Right lobe of liver (tissue), 6 donors: ENCODE measurements at regions not wholly inside any gene's neighbourhood (a gene's known extent, or its start where the extent isn't known, plus 50 kb on each side); places are given as distances from the start of the nearest gene placed in this dataset.

Experiments used
- ATAC-seq, 4 donors: fragments of 200-7000 bp; cut with Tn5 transposase; one replicate each; pipeline ENCODE4 v1.9.1; 2020; ENCODE audit warnings: mild to moderate bottlenecking in 4 of 4, moderate library complexity in 4 of 4
- DNase-seq, 3 donors: peaks; one replicate each; pipeline ENCODE4 v3.0.0-alpha.2; 2020
- H3K27ac ChIP-seq, 3 donors: fragments of 200-600 bp; one replicate each; pipeline ENCODE4 v1.8.0; 2022
- H3K27me3 ChIP-seq, 2 donors: fragments of 200-600 bp; one replicate each; pipeline ENCODE4 v1.8.0; 2022
- H3K36me3 ChIP-seq, 4 donors: fragments of 200-600 bp; sonication (generic) in 1 of 4; one replicate each; pipeline versions ENCODE4 v1.5.1 to v1.8.0; 2017 to 2022; ENCODE audit warnings: control low read depth in 1 of 4
- H3K4me1 ChIP-seq, 4 donors: fragments of 200-600 bp; sonication (generic) in 1 of 4; one replicate each; pipeline versions ENCODE4 v1.5.1 to v1.8.0; 2017 to 2022; ENCODE audit warnings: control low read depth in 1 of 4
- H3K4me3 ChIP-seq, 3 donors: fragments of 200-600 bp; one replicate each; pipeline ENCODE4 v1.8.0; 2022
- H3K9me3 ChIP-seq, 4 donors: fragments of 200-600 bp; sonication (generic) in 1 of 4; one replicate each; pipeline versions ENCODE4 v1.5.1 to v1.8.0; 2017 to 2022; ENCODE audit warnings: control low read depth in 1 of 4
- CTCF ChIP-seq, 4 donors: fragments of 200-600 bp in 3 of 4; fragments of 450-650 bp in 1 of 4; IDR thresholded peaks; one replicate each; pipeline versions ENCODE4 v1.5.1 to v1.8.0; 2016 to 2022; ENCODE audit warnings: antibody characterized with exemption in 4 of 4, mild to moderate bottlenecking in 2 of 4
- POLR2A ChIP-seq: fragments of 450-650 bp; IDR thresholded peaks from one replicate; pipeline ENCODE4 v1.6.1; 2017; ENCODE audit warnings: antibody characterized with exemption, mild to moderate bottlenecking
- WGBS: methylation state at CpG from one replicate; pipeline ENCODE4 v1.1.6; 2018; ENCODE audit warnings: low coverage, low lambda C conversion rate; ENCODE audit not compliant: insufficient coverage; ENCODE audit errors: missing lambda C conversion rate; 5-methylcytosine and 5-hydroxymethylcytosine counted together
- intact Hi-C, 2 donors: fragments of 100-400 bp; cut with DNase I; formaldehyde crosslinking; loops; one replicate each; pipeline versions ENCODE4 v1.11.2 to v1.14.1; 2022
- donor health status: DM: no; HTN: yes; CAD: no.
- donor health status: DM: no; HTN: no; CAD: no.
- donor health status: DM: no; HTN: no; CAD: no.
- donor health status: DM: no; HTN: yes; CAD: no.
- donor health status: DM: no; HTN: yes; CAD: no.

- intact Hi-C loops: no loop called here
- H3K9me3 ChIP-seq: no peaks in the 10 kb centered on the region
- no peaks in the 10 kb centered on the region for H3K36me3 ChIP-seq
- ATAC-seq (no peak), DNase-seq (no peak)
- no peak overlapping the region for H3K4me3 ChIP-seq
- no peak overlapping the region for H3K27ac ChIP-seq
- WGBS: 57% methylated on average over 2 of the region's 2 CpGs
- TF ChIP-seq POLR2A (no peak), CTCF (IDR thresholded peaks at IDR 0.05) (no peak)
- H3K4me1 ChIP-seq: peaks cover 0 to 21% (median 9%) of the 10 kb centered on the region in 4 donors
- H3K27me3 ChIP-seq: no peaks in the 10 kb centered on the region
Measured at GRCh38 chr13:31864307-31864706, 125.0 kb downstream of the RXFP2 start.

GRCh38 chr13:31866099-31866498 lies 126.8 kb downstream of the RXFP2 start:
- H3K9me3 ChIP-seq: no peaks in the 10 kb centered on the region
- H3K36me3 ChIP-seq: no peaks in the 10 kb centered on the region
- DNase-seq (no peak), ATAC-seq (no peak)
- no peak overlapping the region for H3K4me3 ChIP-seq
- no peaks in the 10 kb centered on the region for H3K27me3 ChIP-seq
- TF ChIP-seq POLR2A (no peak), CTCF (IDR thresholded peaks at IDR 0.05) (no peak)
- H3K4me1 ChIP-seq: peaks cover 0 to 19% (median 5%) of the 10 kb centered on the region in 4 donors
- no peak overlapping the region for H3K27ac ChIP-seq
- intact Hi-C loops: no loop called here

GRCh38 chr13:31867709-31868108 lies 128.4 kb downstream of the RXFP2 start:
- H3K36me3 ChIP-seq: no peaks in the 10 kb centered on the region
- peaks cover 0 to 19% (median 5%) of the 10 kb centered on the region in 4 donors for H3K4me1 ChIP-seq
- ATAC-seq (peak; percentile 71 to 82 (median 74)), DNase-seq (no peak)
- no peaks in the 10 kb centered on the region for H3K9me3 ChIP-seq
- no peak overlapping the region for H3K4me3 ChIP-seq
- TF ChIP-seq CTCF (IDR thresholded peaks at IDR 0.05): no peak
- TF ChIP-seq POLR2A: no peak
- H3K27me3 ChIP-seq: no peaks in the 10 kb centered on the region
- intact Hi-C loops: no loop called here
- no peak overlapping the region for H3K27ac ChIP-seq

- no peak overlapping the region for H3K27ac ChIP-seq
- H3K36me3 ChIP-seq: no peaks in the 10 kb centered on the region
- H3K9me3 ChIP-seq: no peaks in the 10 kb centered on the region
- 100% methylated on average over 2 of the region's 2 CpGs for WGBS
- intact Hi-C loops: no loop called here
- ATAC-seq (no peak), DNase-seq (no peak)
- H3K27me3 ChIP-seq: no peaks in the 10 kb centered on the region
- no peak overlapping the region for H3K4me3 ChIP-seq
- H3K4me1 ChIP-seq: peaks cover 0 to 19% (median 5%) of the 10 kb centered on the region in 4 donors
- no peak for TF ChIP-seq POLR2A
- TF ChIP-seq CTCF (IDR thresholded peaks at IDR 0.05): no peak
Measured at GRCh38 chr13:31869582-31869981, 130.3 kb downstream of the RXFP2 start.

- peaks cover 0 to 19% (median 5%) of the 10 kb centered on the region in 4 donors for H3K4me1 ChIP-seq
- 17% methylated on average over 2 of the region's 2 CpGs for WGBS
- H3K27ac ChIP-seq: no peak overlapping the region
- no peak overlapping the region for H3K4me3 ChIP-seq
- DNase-seq: peak; percentile 27 to 82 (median 60)
- no peak for TF ChIP-seq POLR2A
- no peaks in the 10 kb centered on the region for H3K27me3 ChIP-seq
- peak; percentile 75 to 87 (median 84) for ATAC-seq
- intact Hi-C loops: no loop called here
- no peaks in the 10 kb centered on the region for H3K9me3 ChIP-seq
- no peaks in the 10 kb centered on the region for H3K36me3 ChIP-seq
Measured at GRCh38 chr13:31870511-31870910, 131.2 kb downstream of the RXFP2 start.
